ENCODE measurements at regions not wholly inside any gene's neighbourhood (a gene's known extent, or its start where the extent isn't known, plus 50 kb on each side); places are given as distances from the start of the nearest gene placed in this dataset.

- POLR2A ChIA-PET (ENCODE audit: low non-redundant PET): no interaction called here
- TF ChIP-seq CTCF (conservative IDR thresholded peaks at IDR 0.05; ENCODE audit: low read depth): no peak
- no peak for DNase-seq (ENCODE audit: low spot score)
- H3K27ac ChIP-seq: no peak overlapping the region
- CTCF ChIA-PET: no interaction called here
These were observed 1204.5 kb upstream of the CHAC2 start for GRCh38 chr2:52563151-52563550.

GRCh38 chr2:52558265-52558664, 1209.3 kb upstream of the CHAC2 start:
- ChIA-PET CTCF (interaction anchor here (0.7 to 0.9 kb wide), 2 partner anchors 10 to 971 kb away, joined by 3 read pairs; no protein-coding TSS in a partner anchor), POLR2A (ENCODE audit: low non-redundant PET) (no interaction called here)
- DNase-seq (ENCODE audit: low spot score): no peak
- no peak overlapping the region for H3K27ac ChIP-seq
- no peak for TF ChIP-seq CTCF (conservative IDR thresholded peaks at IDR 0.05; ENCODE audit: low read depth)

- no peak overlapping the region for H3K27ac ChIP-seq
- no peak for DNase-seq (ENCODE audit: low spot score)
- POLR2A ChIA-PET (ENCODE audit: low non-redundant PET): no interaction called here
These were observed 1225.3 kb upstream of the CHAC2 start for GRCh38 chr2:52542297-52542696.

GRCh38 chr2:52539026-52539970, 1228.3 kb upstream of the CHAC2 start:
- ChIA-PET POLR2A (ENCODE audit: low non-redundant PET) (no interaction called here), CTCF (no interaction called here)
- no peak for TF ChIP-seq CTCF (conservative IDR thresholded peaks at IDR 0.05; ENCODE audit: low read depth)
- H3K27ac ChIP-seq: no peak overlapping the region
- no peak for DNase-seq (ENCODE audit: low spot score)

More at GRCh38 chr2:52542297-52542696, 1225.3 kb upstream of the CHAC2 start:
- TF ChIP-seq CTCF (conservative IDR thresholded peaks at IDR 0.05; ENCODE audit: low read depth): no peak
- CTCF ChIA-PET: no interaction called here

GRCh38 chr2:52537588-52537987, 1230.0 kb upstream of the CHAC2 start:
- no peak overlapping the region for H3K27ac ChIP-seq
- DNase-seq (ENCODE audit: low spot score): no peak
- no peak for TF ChIP-seq CTCF (conservative IDR thresholded peaks at IDR 0.05; ENCODE audit: low read depth)
- ChIA-PET CTCF (interaction anchor here (0.6 kb wide), 1 partner anchor 842 kb away, joined by 3 read pairs; no protein-coding TSS in a partner anchor), POLR2A (ENCODE audit: low non-redundant PET) (no interaction called here)

- no peak overlapping the region for H3K27ac ChIP-seq
- POLR2A ChIA-PET (ENCODE audit: low non-redundant PET): no interaction called here
- no peak for TF ChIP-seq CTCF (conservative IDR thresholded peaks at IDR 0.05; ENCODE audit: low read depth)
- peak; percentile 45 for DNase-seq (ENCODE audit: low spot score)
- CTCF ChIA-PET: interaction anchor here (0.6 kb wide), 1 partner anchor 843 kb away, joined by 3 read pairs; no protein-coding TSS in a partner anchor
These were observed 1230.6 kb upstream of the CHAC2 start for GRCh38 chr2:52536929-52537460.
